PC-3 (cell line): ENCODE measurements at regions not wholly inside any gene's neighbourhood (a gene's known extent, or its start where the extent isn't known, plus 50 kb on each side); places are given as distances from the start of the nearest gene placed in this dataset.
A peak's percentile ranks its signal among the peaks of the same experiment; 100 is the strongest.

Source experiments
- ATAC-seq: fragments of 200-7000 bp; cut with Tn5 transposase; 2 replicates; pipeline ENCODE4 v1.9.1; 2020; ENCODE audit warnings: mild to moderate bottlenecking, moderate library complexity
- BruUV-seq: library from RNA; stranded (reverse); fragments of 400-500 nt; replicated peaks from 2 replicates; lab custom pipeline; 2021; lab: Mats Ljungman, UMichigan
- CTCF ChIA-PET: fragments of 300-600 bp; sonication (Branson Sonifier 250); formaldehyde crosslinking; loops from one replicate; lab custom pipeline; 2022; ENCODE audit warnings: antibody characterized with exemption; lab: Charles Lee
- POLR2A ChIA-PET: fragments of 300-600 bp; sonication (Branson Sonifier 250); formaldehyde crosslinking; loops from one replicate; lab custom pipeline; 2022; ENCODE audit warnings: antibody characterized with exemption; ENCODE audit not compliant: unreplicated experiment; lab: Charles Lee
- DNase-seq: peaks from one replicate; pipeline ENCODE4 v3.0.0-alpha.2; 2015
- H2AFZ ChIP-seq: fragments of 300-600 bp; sonication (generic); 2 replicates; pipeline ENCODE4 v1.6.0; 2016; ENCODE audit warnings: antibody characterized with exemption, low read length
- H3F3A ChIP-seq: fragments of 300-600 bp; sonication (generic); one replicate; pipeline ENCODE4 v1.6.0; 2017; ENCODE audit warnings: antibody characterized with exemption, low read length, control low read depth, mild to moderate bottlenecking; ENCODE audit not compliant: unreplicated experiment
- H3K27ac ChIP-seq: fragments of 300-600 bp; sonication (generic); 2 replicates; pipeline ENCODE4 v1.5.1; 2016; ENCODE audit warnings: mild to moderate bottlenecking, low read length
- H3K27me3 ChIP-seq: fragments of 300-600 bp; sonication (generic); 2 replicates; pipeline ENCODE4 v1.6.1; 2016; ENCODE audit warnings: low read length, mixed read lengths
- H3K36me3 ChIP-seq: fragments of 300-600 bp; sonication (generic); 2 replicates; pipeline ENCODE4 v1.6.1; 2016; ENCODE audit warnings: low read depth, mixed run types, low read length, mixed read lengths
- H3K4me1 ChIP-seq: fragments of 300-600 bp; sonication (generic); 2 replicates; pipeline ENCODE4 v1.5.1; 2016; ENCODE audit warnings: low read length; ENCODE audit not compliant: insufficient read depth
- H3K4me2 ChIP-seq: fragments of 300-600 bp; sonication (generic); 2 replicates; pipeline ENCODE4 v1.6.0; 2016; ENCODE audit warnings: low read length
- H3K4me3 ChIP-seq: fragments of 300-600 bp; sonication (generic); 2 replicates; pipeline ENCODE4 v1.5.1; 2016; ENCODE audit warnings: mild to moderate bottlenecking, low read length, mixed read lengths
- H3K79me2 ChIP-seq: fragments of 300-600 bp; sonication (generic); 2 replicates; pipeline ENCODE4 v1.6.1; 2017; ENCODE audit warnings: low read length, mixed read lengths
- H3K9ac ChIP-seq: fragments of 300-600 bp; sonication (generic); 2 replicates; pipeline ENCODE4 v1.6.0; 2016; ENCODE audit warnings: mild to moderate bottlenecking, low read length
- H3K9me2 ChIP-seq: fragments of 300-600 bp; sonication (generic); replicated peaks from 2 replicates; pipeline ENCODE4 v1.6.1; 2016; ENCODE audit warnings: mixed run types, low read length, mixed read lengths
- H3K9me3 ChIP-seq: fragments of 300-600 bp; sonication (generic); 2 replicates; pipeline ENCODE4 v1.6.1; 2016; ENCODE audit warnings: low read length, mixed read lengths
- H4K20me1 ChIP-seq: fragments of 300-600 bp; sonication (generic); 2 replicates; pipeline ENCODE4 v1.6.1; 2016; ENCODE audit warnings: low read length, mixed read lengths
- EZH2 ChIP-seq: fragments of 300-600 bp; sonication (generic); IDR thresholded peaks from one replicate; pipeline ENCODE4 v1.6.1; 2017; ENCODE audit warnings: antibody characterized with exemption, mild to moderate bottlenecking, low read length; ENCODE audit not compliant: unreplicated experiment
- EZH2phosphoT487 ChIP-seq: fragments of 300-600 bp; sonication (generic); IDR thresholded peaks from 2 replicates; pipeline ENCODE4 v1.6.1; 2018; ENCODE audit warnings: mild to moderate bottlenecking, antibody characterized with exemption, low read length, borderline replicate concordance
- intact Hi-C: fragments of 100-400 bp; cut with micrococcal nuclease; formaldehyde crosslinking; loops from 2 replicates; pipeline ENCODE4 v1.9.0; 2023
- TF ChIP-seq, protein P1 (sequence below): fragments of 300-600 bp; sonication (generic); conservative IDR thresholded peaks from 2 replicates; pipeline ENCODE4 v1.5.1; 2017; ENCODE audit warnings: antibody characterized with exemption, low read depth, mild to moderate bottlenecking, low read length

DNA sequence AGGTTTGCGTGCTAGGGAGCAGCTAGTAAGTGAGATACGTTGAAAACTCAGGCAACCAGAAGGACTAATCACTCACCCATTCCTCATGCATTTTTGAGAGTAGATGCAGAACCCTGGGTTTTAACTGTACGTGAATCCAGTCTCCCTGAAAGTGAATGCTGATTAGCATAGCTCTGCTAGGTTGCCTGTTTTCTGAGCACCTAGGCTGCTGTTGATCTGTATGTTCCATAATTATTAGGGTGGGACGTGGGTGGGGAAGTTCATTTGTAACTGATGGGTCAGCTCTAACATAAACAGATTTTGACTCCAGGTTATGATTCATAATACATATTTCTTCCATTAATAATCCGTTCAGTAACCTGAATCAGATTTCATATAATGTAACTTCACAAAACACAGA is 379.0 kb upstream of the FANCL start:
- peak overlapping the region; percentile 76 for H3K4me2 ChIP-seq
- H3K79me2 ChIP-seq = no peaks in the 10 kb centered on the region
- H3K9me3 ChIP-seq = no peaks in the 10 kb centered on the region
- no peaks in the 10 kb centered on the region for H3K9me2 ChIP-seq
- peak; percentile 95 for ATAC-seq
- ChIA-PET POLR2A (no interaction called here), CTCF (no interaction called here)
- no peak overlapping the region for H2AFZ ChIP-seq
- H3K9ac ChIP-seq = no peak overlapping the region
- H4K20me1 ChIP-seq = no peaks in the 10 kb centered on the region
- H3K4me1 ChIP-seq = peaks cover 36% of the 10 kb centered on the region
- TF ChIP-seq EZH2phosphoT487 (no peak), EZH2 (no peak)
- TF ChIP-seq, protein P1, sequence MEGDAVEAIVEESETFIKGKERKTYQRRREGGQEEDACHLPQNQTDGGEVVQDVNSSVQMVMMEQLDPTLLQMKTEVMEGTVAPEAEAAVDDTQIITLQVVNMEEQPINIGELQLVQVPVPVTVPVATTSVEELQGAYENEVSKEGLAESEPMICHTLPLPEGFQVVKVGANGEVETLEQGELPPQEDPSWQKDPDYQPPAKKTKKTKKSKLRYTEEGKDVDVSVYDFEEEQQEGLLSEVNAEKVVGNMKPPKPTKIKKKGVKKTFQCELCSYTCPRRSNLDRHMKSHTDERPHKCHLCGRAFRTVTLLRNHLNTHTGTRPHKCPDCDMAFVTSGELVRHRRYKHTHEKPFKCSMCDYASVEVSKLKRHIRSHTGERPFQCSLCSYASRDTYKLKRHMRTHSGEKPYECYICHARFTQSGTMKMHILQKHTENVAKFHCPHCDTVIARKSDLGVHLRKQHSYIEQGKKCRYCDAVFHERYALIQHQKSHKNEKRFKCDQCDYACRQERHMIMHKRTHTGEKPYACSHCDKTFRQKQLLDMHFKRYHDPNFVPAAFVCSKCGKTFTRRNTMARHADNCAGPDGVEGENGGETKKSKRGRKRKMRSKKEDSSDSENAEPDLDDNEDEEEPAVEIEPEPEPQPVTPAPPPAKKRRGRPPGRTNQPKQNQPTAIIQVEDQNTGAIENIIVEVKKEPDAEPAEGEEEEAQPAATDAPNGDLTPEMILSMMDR = no peak
- H3K4me3 ChIP-seq = peak overlapping the region; percentile 39; the same call in 1 of the 2 replicates
- peak; percentile 87 for DNase-seq
- peak overlapping the region; percentile 74 for H3K27ac ChIP-seq
- H3K27me3 ChIP-seq = no peaks in the 10 kb centered on the region
- BruUV-seq = no TSS peak
- peaks cover 7% of the 10 kb centered on the region for H3F3A ChIP-seq
- intact Hi-C loops = loop anchor here (1.0 kb wide), 1 partner anchor 14 kb away; no protein-coding TSS in a partner anchor
- no peaks in the 10 kb centered on the region for H3K36me3 ChIP-seq

GRCh38 chr2:58616961-58617360 is 375.8 kb upstream of the FANCL start:
- H3K9ac ChIP-seq = no peak overlapping the region
- H3K4me3 ChIP-seq = no peak overlapping the region
- no peaks in the 10 kb centered on the region for H3K36me3 ChIP-seq
- ChIA-PET CTCF (no interaction called here), POLR2A (interaction anchor here (0.7 kb wide), 1 partner anchor 54 kb away, joined by 3 read pairs; no protein-coding TSS in a partner anchor)
- DNase-seq = no peak
- H3K4me1 ChIP-seq = peaks cover 51% of the 10 kb centered on the region
- TF ChIP-seq, protein P1 = no peak
- no peak for TF ChIP-seq EZH2phosphoT487
- TF ChIP-seq EZH2 = no peak
- H4K20me1 ChIP-seq = no peaks in the 10 kb centered on the region
- no peaks in the 10 kb centered on the region for H3K27me3 ChIP-seq
- no peak overlapping the region for H2AFZ ChIP-seq
- no peaks in the 10 kb centered on the region for H3K9me3 ChIP-seq
- H3K27ac ChIP-seq = no peak overlapping the region
- no TSS peak for BruUV-seq
- H3K79me2 ChIP-seq = no peaks in the 10 kb centered on the region
- no peak for ATAC-seq
- peaks cover 11% of the 10 kb centered on the region for H3F3A ChIP-seq
- intact Hi-C loops = no loop called here
- no peaks in the 10 kb centered on the region for H3K9me2 ChIP-seq
- no peak overlapping the region for H3K4me2 ChIP-seq

GRCh38 chr2:58614219-58614618 is 373.1 kb upstream of the FANCL start:
- ATAC-seq = peak; percentile 96
- no TSS peak for BruUV-seq
- peak overlapping the region; percentile 79 for H3K4me2 ChIP-seq
- H3K27me3 ChIP-seq = no peaks in the 10 kb centered on the region
- H4K20me1 ChIP-seq = no peaks in the 10 kb centered on the region
- H3K79me2 ChIP-seq = no peaks in the 10 kb centered on the region
- TF ChIP-seq EZH2phosphoT487 (0 out of 2 replicates have a peak, but pooled peaks have one; percentile 19), EZH2 (no peak)
- CTCF ChIA-PET = interaction anchor here (1.0 kb wide), 1 partner anchor 24 kb away, joined by 3 read pairs; no protein-coding TSS in a partner anchor
- intact Hi-C loops = loop anchor here (1.0 to 5.0 kb wide), 4 partner anchors 20 to 167 kb away; no protein-coding TSS in a partner anchor
- no peak overlapping the region for H3K9ac ChIP-seq
- no peaks in the 10 kb centered on the region for H3K9me3 ChIP-seq
- H3K9me2 ChIP-seq = no peaks in the 10 kb centered on the region
- H2AFZ ChIP-seq = no peak overlapping the region
- H3K4me1 ChIP-seq = peaks cover 35% of the 10 kb centered on the region
- POLR2A ChIA-PET = interaction anchor here (0.7 kb wide), 1 partner anchor 167 kb away, joined by 4 read pairs; no protein-coding TSS in a partner anchor
- peaks cover 4% of the 10 kb centered on the region for H3F3A ChIP-seq
- H3K36me3 ChIP-seq = no peaks in the 10 kb centered on the region
- DNase-seq = peak; percentile 93
- peak overlapping the region; percentile 53 for H3K4me3 ChIP-seq
- H3K27ac ChIP-seq = peak overlapping the region; percentile 50
